HG03095 (cell line): ENCODE measurements at regions not wholly inside any gene's neighbourhood (a gene's known extent, or its start where the extent isn't known, plus 50 kb on each side); places are given as distances from the start of the nearest gene placed in this dataset.

ENCODE experiments used
- ATAC-seq: cut with Tn5 transposase; IDR thresholded peaks from one replicate; pipeline ENCODE4 v1.9.1; 2021; ENCODE audit warnings: moderate library complexity; ENCODE audit not compliant: unreplicated experiment

DNA sequence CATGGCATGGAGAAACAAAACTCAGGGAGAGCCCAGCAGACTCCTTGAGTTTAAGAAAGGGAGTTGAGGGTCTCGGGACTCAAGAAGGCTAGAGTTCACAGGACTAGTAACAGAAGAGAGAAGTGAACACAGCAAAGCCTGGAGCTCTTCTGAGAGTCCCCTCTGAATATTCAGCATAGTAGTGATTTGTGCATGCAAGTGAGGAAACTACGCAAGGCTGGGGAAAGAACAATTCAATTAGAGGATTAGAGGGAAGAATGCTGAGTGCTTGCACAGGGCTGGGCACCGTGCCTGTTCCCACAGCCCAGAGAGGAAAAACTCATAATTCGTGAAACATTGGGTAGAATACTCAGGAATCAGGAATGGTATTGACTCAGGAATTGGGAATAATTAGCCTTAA, 540.0 kb upstream of the SALL1 start:
- ATAC-seq, result no peak

DNA sequence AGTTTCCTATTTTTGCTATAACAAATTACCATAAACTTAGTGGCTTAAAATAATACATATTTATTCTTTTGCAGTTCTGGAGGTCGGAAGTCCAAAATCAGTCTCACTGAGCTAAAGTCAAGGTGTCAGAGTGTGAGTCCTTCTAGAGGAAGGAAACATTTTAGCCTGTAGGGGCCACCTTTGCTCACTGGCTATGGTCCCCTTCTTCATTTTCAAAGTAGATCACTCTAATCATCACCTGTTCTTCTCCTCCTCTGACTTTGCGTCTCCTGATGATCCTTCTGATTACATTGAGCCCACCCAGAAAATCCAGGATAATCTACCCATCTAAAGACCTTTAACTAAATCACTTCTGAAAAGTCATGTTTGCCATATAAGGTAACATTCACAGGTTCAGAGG, 534.4 kb upstream of the SALL1 start:
- no peak for ATAC-seq

GRCh38 chr16:51683882-51684281, 532.8 kb upstream of the SALL1 start:
- ATAC-seq, result no peak

DNA sequence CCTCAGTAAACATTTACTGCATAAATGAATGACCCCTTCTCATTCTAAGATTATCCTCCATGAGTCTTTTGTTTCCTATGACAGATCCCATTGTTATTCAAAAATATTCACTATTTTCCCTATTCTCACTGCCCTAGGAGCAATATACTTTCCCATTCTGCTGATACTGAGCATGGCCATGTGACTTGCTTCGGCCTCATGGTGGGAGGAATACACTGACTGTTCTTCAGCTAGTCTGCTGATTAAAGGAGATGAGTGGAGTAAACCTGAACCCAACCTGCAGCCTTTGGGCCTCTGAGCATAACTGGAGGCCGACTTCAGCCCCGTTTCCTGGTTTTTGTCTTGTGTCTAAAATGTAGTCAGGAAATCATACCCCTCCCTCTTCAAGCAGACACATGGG, 531.8 kb upstream of the SALL1 start:
- no peak for ATAC-seq

GRCh38 chr16:51674615-51675014, 523.5 kb upstream of the SALL1 start:
- ATAC-seq, result no peak

DNA sequence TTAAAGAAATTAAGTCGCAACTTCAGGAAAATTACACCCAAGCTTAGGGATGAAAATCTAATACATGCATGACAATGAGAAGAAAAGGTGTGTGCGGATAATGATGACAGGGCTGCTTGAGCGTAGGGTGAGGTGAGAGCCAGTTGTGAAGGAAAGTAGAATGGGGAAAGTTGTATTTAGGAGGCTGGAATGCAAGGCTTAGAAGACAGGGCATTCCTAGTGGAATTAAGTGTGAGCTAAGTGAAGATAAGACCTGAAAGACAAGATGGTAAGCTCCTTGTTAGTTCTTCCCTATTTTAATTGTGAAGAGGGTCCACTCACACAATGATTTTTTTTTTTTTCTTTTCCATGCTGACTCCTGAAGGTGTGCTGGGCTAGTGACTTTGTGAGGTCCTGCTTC, 519.5 kb upstream of the SALL1 start:
- ATAC-seq, result no peak

DNA sequence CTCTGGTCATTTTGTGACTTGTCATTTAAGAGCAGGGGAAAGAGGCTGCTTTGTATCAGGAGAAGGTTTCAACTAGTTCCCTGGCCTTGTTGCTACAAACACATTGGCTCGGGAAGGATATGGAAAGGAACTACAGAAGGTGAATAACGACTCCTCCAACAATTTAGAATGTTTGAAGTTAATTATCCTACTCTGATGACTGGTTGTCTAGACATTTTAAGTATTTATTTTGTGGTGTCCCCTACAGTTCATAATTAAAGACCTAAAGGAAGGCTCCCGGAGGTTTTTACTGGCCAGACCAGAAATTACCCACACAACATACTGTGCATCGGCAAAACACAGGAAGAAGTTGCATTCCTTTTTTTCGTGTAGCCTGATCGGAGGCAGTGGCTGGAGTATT, 515.8 kb upstream of the SALL1 start:
- no peak for ATAC-seq

GRCh38 chr16:51666074-51666473, 515.0 kb upstream of the SALL1 start:
- no peak for ATAC-seq

GRCh38 chr16:51665436-51665998, 514.4 kb upstream of the SALL1 start:
- ATAC-seq, result no peak

DNA sequence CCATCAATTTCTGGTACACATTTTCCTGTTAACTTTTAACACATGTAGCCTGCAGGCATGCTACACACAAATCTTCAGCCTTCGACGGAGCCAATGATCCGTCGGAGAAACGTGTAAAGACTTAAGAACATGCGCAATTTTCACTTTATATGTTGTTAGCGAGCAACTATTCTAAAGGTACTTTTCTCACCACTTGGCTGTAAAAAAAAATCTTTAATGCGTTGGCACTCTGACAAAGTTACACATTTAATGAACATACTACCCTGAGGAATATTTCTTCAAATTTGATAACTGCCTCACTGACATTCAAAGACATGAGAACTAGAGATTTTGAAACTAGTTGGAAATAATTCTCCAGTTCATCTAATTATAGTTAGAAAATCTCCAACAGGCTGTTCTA, 507.5 kb upstream of the SALL1 start:
- ATAC-seq, result no peak

- no peak for ATAC-seq
Measured at GRCh38 chr16:51657848-51658247, 506.8 kb upstream of the SALL1 start.

DNA sequence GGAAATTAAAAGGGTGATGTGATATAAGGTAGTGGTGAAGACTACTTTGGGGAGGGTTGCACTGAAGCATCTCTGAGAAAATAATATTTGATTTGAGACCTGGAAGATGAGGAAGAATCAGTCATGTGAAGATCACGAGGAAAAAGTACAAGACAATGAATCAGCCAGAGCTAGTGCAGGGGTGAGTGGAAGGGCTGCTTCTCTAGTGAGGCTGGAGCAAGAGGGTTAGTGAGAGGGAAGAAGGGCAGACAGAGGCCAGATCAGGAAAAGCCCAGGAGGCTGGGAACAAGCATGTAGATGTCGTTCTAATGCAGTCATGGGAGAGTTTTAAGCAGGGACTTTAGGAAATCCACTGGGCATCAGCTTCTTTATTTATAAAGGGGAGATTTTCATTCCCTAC, 504.2 kb upstream of the SALL1 start:
- no peak for ATAC-seq

DNA sequence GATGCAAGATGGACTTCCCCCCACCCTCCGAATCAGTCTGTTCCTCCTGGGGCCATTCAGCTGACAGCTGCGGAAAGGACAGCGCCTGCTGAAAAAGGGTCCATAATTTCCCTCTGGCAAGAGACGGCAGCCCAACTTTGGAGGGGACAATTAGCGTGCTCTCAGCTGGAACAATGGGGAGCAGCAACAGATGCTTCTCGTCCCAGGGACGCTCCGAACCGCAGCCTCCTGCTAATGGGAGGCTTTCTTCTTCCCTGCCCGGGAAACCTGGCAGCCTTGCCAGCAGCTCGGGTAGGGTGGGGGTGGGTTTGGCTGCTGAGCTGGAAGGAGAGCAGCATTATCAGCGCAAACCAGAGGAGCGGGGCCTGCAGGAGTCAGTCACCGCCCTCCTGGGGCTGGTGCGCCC, 500.0 kb upstream of the SALL1 start:
- ATAC-seq, result no peak

- no peak for ATAC-seq
Measured at GRCh38 chr16:51649631-51650030, 498.6 kb upstream of the SALL1 start.

- no peak for ATAC-seq
Measured at GRCh38 chr16:51648526-51648925, 497.5 kb upstream of the SALL1 start.

DNA sequence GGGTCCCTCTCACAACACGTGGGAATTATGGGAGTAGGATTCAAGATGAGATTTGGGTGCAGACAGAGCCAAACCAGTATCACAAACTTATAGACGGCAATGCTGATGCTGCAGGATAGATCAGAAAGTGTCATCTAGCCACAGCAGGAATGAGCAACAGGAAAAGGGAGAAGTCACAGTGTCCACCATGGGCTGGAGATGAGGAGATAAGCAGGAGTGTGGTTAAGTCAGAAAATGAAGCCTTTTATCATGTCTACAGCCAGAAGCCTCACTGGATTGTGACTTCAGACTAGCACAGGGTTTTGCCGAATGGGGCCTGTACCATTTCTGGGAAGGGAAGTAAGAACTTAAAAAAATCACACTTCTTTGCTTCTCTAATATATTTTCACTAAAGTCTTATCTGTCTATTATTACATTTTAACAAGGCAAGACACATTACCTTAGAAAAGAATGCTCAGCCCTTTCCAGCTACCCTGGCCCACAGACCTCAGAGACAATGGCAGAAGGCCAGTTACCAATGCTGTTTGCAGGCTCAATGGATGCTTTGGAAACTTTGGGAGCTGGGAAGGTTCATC, 490.2 kb upstream of the SALL1 start:
- no peak for ATAC-seq

GRCh38 chr16:51640196-51640595, 489.1 kb upstream of the SALL1 start:
- no peak for ATAC-seq

DNA sequence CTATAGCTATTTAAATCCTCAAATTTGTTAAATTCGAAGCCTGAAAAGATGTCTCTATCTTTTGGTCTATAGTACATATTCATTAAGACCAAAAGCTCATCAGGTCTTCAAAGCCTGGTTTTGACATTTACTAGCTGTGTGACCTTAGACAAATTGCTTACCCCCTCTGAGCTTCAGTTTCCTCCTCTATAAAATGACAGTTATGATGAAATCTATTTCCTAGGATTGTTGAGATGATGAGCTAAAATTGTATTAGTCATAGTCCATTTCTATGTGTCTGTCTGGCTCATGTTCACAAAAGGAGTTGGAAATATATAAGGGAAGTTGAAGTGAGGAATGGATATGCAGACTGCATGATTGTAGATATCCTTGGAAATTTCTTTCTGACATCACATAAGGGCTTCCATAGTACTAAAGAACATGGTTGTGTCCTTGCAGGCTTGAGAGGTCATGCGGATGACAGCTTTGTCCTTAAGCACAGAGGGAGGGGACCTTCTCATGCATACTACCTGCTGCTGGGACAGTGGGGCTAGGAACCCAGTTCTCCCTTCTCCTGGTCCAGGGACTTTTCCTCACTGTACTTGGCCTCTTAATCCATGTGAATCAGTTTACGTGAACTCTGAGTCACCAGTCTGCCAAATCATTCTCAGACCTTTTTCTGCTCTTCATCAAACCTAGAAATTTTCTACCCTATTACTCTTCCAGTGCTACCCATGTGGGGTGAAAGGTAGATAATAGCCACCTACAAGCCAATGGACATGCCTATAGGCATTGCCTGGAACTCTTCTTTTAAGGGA, 487.5 kb upstream of the SALL1 start:
- no peak for ATAC-seq

GRCh38 chr16:51637770-51638094, 486.7 kb upstream of the SALL1 start:
- no peak for ATAC-seq

DNA sequence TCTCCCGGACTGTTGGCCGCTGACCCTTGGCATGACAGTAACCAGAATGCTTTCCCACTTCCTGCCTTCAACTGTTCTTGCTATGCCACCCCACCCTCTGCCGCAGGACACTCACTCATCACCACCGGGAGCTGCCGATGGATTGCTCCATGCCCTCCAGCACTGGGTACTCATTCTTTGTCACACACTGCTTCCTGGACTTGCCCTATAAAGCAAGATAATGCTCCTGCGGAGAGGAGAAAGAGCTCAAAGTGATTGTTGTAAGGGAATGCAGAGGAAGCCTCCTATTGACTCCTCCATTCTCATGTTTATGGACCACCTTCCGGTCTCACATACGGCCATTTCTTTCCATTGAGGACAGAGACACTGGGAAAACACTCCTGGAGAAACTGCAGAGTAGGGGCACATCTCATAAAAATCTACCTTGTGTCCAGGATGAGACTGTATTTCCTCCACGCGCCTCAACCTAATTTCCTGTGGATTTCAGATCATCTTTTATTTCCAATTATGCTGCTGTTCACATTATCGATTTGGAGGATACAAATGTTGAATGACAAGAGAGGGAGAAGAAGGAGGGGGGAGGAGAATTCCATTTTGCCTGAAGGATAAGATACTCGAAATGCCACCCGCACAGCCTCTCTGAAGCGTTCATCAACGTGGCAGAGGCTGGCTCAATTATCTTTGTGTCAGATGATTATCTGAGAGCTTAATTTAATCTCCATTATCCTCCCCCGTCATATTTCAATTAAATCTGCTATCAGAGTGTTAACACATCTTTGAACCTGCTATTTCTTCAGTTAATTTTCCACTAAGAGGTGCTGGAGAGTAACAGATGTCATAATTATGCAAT, 486.1 kb upstream of the SALL1 start:
- no peak for ATAC-seq

DNA sequence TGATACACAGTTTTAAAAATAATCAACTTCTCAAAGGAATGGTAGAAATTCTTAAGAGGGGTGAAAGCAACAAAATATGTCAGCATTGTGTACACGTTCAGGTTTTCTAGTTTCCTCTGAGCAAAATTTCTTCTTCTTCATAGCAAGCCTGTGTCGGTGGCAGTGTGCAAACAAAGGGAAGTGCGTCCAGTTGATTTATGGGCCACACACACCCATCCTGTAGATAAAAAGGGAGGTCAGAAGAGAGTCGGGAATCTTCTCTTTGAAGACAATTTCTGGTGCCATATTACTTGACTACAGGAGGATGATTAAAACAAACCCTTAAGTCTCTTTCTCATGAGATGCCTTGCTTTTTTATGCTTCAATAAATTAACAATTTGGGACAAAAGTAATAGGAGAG, 484.1 kb upstream of the SALL1 start:
- no peak for ATAC-seq

DNA sequence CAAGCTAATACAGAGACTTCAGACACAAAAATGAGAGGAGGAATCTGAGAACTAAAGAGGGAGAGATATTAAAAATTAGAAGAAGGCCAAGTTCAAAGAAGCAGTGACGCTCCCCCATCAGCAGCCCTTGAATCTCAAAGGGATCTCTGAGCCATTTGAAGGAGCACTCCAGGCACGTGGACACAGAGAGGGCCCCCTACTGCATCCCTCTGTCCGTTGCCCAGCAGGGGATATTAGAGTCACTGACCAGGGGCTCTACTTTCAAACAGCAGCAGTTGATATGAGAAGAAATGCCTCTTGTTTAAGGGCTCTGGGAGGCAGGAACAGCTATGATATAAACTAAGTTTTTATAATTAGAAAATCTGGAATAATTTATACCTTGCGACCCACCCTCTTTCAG, 479.0 kb upstream of the SALL1 start:
- no peak for ATAC-seq
